Lung microvascular endothelial cell (primary cell): ENCODE measurements at regions not wholly inside any gene's neighbourhood (a gene's known extent, or its start where the extent isn't known, plus 50 kb on each side); places are given as distances from the start of the nearest gene placed in this dataset.

Experiments used
- DNase-seq, 2 donors: peaks; one replicate each; pipeline versions ENCODE4 v3.0.0 to v3.0.0-alpha.2; 2010; ENCODE audit warnings: low read depth in 2 of 2

DNA sequence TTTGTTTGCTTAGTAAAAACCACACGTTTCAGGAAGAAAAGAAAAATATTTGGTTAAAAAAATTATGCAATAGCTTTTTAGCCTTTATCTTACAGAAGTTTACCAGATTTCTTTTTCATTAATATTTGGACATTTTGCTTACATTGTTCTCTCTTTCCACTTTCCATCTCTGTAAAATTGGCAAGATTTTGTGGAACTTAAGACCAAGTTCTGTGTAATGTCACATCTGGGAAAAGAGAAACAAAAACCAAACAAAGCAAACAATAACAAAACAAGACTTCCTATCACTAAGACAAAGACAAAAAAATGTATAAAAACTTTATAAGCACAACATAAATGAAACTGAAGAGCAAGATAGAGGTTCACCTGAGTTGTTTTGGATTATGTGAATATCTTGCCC is 1392.1 kb upstream of the CELF4 start:
- no peak for DNase-seq

DNA sequence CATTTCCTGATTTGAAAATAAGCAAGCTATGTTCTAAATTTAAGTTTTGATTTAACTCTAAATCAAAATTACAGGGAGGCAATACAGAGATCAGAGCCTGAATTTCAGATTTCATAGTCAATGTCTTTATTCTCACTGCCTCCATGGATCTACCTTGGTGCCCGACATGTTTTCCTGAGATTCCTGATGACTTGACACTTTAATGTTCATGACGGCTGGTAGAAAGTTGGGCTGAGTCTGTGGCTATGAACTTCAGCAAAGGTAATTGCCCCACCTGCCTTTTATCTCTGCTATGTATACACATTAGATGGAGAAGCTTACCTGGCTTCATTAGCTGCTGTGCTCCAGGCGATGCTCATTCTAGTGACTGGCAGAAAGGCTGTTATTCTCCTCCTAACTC is 1390.5 kb upstream of the CELF4 start:
- DNase-seq = no peak

DNA sequence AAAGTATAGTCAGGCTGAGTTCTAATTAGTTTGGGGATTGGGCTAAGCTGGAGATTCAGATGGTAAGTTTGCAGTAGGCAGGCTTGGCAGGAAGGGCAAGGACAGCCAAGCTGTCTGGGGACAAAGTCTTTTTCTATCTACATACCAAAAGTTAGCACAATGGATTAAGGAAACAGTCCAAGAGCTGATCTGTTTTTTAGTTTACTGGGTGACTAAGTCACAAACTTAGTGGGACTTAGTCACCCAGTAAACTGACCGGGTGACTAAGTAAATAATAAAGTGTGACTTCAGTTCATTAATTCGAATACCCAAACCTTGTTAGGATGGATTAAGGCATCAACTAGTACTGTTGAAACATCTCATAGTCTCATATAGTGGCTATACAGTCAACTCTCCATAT is 1386.0 kb upstream of the CELF4 start:
- no peak for DNase-seq

DNA sequence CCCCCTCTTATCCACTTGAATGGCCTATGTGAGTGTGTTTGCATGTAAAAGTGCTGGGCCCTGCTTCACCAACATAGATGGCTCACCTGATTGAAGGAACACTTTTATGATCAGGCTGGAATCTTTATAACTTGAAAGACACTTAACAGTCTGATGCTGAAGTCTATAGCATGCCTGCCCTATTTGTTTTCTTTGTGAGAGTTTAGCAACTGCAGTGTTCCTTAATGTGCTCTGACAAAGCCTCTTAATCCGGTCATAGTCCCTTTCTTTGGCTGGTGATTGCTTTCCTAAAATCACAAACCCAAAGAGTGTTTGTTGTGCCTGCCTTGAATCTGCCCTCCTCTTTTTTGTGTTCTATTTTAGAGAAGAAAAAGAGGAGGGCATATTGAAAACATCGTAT is 1382.8 kb upstream of the CELF4 start:
- no peak for DNase-seq

DNA sequence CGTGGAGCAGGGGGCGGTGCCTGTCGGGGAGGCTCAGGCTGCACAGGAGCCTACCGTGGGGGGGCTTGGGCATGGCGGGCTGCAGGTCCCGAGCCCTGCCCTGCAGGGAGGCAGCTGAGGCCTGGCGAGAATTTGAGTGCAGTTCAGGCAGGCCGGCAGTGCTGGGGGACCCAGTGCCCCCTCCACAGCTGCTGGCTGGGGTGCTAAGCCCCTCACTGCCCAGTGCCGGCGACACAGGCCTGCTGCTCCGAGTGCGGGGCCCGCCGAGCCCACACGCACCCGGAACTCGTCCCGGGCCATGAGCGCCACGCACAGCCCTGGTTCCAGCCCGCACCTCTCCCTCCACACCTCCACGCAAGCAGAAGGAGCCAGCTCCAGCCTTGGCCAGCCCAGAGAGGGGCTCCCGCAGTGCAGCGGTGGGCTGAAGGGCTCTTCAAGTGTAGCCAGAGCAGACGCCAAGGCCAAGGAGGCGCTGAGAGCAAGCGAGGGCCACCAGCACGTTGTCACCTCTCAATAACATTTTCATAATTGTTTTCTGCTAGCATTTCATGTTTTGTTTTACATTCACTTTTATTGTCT is 1378.9 kb upstream of the CELF4 start:
- no peak for DNase-seq

DNA sequence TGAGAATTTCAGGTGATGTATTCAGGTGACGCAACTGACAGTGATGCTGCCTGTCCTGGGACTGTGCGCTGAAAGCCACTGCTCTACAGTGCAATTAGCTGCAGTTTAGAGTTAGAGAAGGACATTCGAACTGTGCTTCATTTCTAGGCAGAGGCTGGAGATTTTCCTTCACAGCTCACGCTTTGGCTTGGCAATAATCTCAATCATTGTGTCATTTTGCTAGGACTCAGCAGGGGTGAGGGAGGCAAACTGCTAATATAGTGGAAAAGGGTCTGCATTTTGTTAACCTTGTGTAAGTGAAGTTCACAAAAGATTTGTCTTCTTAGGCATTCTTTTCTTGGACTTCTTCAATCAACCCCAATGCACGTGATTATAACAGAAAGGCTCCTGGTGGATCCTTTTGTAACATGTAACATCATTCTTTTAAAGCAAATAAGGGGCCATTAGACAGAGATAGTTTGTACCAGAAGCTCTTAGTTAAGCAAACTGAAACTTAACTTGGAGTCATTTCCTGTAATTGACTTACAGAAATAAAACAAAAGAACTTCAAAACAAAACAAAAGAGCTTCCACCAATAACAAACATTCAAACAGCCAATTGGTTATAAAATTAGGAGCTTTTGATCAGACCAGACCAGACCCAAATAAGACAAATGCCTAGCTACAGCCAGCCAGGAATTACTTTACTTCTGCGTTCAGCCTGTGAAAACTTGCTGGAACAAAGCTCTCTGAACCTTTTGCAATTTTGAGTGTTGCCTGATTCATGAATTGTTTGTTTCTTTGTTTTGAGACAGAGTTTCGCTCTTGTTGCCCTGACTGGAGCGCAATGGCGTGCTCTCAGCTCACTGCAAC is 1376.3 kb upstream of the CELF4 start:
- no peak for DNase-seq

DNA sequence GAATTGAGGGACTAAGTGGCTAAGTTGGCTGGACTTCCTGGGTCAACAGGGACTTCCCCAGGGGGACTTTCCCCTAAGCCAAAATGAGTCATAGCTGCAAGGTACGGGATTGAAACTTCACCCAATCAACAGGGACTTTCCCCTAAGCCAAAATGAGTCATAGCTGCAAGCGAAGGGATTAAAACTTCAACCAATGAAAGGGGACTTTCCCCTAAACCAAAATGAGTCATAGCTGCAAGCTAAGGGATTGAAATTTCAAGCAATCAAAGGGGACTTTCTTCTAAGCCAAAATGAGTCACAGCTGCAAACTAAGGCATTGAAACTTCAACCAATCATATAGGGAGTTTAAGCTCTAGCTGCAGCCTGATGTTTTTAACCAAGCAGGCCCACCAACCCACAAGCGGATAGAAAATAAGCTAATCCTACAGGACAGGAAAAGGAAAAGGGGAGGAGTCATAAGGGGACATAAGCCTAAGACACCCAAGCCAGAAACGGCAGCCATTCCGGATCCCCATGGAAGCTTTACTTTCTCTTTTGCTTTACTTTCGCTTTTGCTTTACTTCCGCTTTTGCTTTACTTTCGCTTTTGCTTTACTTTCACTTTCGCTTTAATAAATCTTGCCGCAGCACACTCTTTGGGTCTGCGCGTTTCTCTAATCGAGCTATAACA is 1375.4 kb upstream of the CELF4 start:
- peak; percentile 7 to 26 for DNase-seq

DNA sequence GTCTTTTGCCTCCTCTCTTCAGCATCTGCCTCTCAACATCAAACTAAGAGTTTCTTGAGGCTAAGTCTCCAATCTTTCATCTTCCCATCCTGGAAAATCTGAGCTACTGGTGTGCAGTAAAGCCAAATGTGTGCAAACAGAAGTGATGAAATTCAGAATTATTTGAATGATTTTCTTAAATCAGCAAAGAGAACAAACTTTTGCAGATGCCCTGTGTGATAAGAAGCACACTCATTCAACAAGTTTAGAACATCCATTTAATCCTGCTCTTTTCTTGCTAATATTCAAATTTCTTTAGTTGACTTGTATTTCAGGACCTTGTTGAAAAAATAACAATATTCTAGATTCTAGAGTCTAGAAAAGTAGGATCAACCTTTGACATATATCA is 1374.9 kb upstream of the CELF4 start:
- DNase-seq = no peak

DNA sequence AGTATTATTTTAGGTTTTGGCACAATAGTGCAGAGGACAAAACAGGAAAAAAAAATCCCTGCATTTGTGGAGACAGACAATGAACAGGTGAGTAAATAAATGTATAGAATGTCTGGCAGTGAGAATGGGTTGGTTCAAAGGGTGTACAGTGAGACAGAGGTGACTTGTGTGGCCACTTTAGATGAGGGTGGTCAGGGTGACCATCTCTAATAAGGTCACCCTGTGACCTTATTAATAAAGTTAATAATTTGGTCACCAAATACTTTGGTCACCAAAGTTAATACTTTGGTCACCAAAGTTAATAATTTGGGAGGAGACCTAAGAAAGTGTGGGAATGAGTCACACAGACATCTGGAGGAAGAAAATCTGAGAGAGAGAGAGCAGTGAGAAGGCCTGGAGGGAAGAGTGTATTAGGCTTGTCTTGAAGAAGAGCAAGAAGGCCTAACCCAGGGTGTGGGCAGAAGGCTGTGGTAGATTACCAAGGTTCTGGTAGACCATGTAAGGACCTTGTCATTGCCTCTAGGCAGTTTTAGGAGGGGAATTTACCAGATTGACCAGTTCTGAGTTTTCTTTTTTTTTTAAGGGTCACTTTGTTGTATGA is 1368.4 kb upstream of the CELF4 start:
- no peak for DNase-seq

DNA sequence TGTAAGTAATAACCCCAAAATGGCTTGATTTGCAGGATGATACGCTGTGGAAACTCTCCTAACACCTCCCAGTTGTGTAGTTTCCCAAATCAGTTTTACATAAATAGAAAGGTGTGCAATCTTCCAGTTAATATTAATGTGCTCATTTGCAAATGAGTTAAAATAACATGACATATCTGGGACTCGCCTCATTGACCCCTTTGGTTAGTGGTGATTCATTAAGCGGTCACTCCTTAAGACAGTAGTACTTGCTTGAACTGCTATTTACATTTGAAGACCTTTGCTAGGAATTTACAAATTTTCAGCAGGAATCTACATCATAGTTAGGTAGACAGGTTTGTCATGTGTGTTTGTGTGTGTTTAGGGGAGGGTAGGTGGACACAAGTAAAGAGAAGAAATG is 1367.7 kb upstream of the CELF4 start:
- DNase-seq = no peak

DNA sequence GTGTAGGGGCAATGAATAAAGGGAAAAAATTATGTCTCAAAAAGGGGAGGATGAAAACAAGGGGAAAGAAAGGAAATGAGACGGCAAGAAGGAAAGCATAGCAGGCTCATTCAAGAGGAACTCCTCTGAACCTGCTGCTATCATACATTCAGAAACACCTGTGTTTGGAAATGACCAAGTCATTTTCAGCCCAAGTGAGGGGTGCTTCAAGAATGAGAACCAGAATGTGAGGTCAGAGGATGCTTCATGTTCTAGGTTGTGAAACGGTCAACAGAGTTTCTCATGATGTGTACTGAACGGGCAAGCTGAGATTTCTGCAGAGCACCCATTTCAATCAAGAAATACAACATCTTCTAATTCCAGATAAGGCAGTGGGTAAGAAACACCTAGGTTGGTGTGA is 1367.2 kb upstream of the CELF4 start:
- DNase-seq = no peak

DNA sequence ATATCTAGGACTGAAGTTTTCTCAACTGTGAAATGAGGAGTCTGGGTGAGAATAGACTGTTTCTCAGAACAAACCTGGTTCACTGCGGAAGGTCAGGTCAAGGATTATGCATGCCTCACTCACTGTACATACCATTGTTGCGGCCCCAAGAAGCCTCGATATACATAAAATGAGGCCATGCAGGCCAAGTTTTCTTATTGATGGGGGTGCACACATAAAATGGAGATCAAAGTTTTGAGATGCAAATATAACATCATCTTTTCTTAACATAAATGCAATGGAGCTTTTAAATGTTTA is 1366.1 kb upstream of the CELF4 start:
- no peak for DNase-seq

DNA sequence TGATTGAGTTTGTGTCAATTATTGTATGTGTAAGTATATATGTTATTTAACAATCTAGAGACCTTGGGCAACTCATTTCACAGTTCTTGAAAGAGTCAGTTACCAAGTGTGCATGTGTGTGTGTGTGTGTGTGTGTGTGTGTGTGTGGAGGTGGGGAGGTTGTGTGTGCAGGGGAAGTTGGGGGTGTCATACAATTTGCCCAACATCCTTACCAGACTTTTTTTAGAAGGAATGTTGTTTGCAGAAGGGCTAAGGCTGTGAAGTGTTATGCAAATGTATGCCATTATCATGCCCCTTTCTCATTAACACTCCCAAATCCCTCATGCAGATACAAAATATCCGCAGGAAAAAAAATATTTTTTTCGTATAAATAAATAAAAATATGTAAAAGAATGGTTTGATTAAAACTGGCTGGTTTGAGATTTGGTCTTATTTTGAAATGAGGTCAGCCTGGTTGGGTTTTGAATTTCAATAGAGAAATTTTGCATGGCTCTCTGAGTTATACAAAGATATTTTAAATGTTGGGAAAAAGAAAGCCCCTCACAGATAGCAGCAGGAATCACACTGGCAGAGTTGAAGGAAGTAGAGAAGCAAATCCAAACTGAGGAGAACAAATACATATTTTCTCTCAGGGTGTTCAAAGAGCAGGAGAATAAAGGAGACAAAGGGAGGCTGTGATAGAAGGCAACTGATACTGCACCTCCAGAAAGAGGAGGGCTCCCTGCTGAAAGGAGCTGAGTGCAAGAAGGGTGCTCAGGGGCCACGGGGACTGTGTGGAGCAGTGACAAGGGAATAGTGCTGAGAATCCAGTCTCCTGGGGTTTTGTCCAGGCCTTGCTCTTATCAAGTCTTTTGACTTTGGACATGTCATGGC is 1365.5 kb upstream of the CELF4 start:
- DNase-seq = no peak

DNA sequence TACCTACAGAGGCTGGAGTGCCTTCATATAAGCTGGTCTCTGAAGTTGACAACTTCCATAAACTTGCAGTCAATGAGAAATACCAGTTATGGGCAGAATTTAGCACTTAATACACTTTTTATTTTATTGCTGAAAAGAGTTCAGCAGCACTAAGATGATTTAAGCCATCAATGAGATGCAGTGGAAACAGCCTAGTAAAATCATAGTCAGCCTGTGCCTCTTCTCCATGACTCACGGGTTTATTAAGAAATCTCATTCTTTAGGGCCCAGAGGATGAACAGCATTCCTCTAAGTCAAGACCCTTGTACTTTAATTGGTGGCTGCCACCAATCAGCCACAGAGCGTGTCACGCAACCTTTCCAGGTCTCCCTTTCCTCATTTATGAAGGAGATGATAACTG is 1357.9 kb upstream of the CELF4 start:
- DNase-seq = no peak

DNA sequence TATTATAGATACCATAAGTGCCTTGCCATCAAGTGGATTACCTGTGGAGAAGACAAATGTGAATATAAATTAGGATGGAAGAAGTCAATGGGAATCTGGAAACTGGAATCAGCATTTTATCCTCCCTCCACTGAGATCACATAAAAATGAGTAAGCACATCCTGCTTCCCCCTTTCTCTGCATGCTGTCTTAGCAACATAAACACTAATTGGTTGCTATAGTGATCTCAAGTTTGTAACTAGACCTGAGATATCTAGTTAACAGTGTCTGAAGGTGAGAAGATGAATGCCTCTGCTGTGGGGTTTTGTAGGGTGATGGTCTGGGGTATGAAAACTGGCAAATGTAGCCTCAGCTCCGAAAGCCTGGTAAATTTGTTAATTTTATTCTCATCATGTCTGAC is 1357.5 kb upstream of the CELF4 start:
- no peak for DNase-seq

DNA sequence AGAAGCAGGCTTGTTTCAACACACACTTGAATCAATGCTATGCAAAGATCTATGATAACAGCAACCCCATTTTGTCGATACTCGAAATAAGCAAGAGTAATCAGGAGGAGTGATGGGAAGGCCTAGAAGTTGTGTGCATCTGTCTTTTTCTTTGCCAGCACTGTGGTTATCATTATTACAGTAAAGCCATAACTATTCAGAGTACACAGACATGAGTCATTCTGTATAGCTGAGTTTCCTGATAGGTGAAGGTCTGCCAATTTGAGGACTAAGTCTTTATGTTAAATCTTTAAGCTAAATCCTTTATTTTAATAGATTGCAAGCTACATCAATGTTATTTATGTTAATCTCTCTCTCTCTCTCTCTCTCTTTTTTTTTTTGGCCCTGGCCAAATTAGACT is 1344.4 kb upstream of the CELF4 start:
- no peak for DNase-seq

DNA sequence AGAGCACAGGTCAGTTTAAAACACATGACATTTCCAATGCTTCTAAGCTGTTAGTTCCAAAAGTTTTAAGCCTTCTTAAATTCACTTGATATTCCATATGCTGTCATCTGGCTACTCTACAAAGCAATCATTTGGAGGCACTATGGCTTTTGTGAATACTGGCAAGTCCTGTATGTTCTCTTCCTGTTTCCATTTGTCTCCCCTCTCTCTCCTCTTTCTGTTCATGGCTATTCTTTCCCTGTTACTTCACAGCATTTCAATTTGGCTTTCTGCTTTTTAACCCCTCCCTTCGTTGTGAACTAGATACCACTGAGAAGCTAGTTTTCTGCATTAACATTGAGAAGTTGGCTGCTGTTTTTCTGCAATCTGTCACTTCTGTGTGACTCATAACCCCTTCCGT is 1337.2 kb upstream of the CELF4 start:
- peak in 1 of 2 donors; percentile 1 for DNase-seq

DNA sequence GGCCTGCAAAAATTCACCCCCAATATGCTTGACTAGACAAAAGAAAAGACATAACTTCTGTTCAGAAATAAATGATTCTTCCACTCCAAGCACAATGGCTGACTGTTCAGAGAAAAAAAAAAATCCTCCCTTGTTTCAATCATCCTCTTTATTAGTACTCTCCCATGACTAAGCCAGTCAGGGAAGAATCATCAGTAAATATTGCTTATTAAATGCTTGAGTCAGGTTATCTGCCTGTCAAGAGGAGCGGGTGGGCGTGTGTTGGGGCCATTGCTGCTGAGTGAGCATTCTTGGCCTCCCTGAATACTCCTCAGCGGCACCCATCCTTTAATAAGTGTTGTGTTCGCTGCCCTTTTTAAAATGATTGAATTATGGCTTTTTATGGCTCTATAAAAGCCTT is 1334.8 kb upstream of the CELF4 start:
- DNase-seq = no peak

DNA sequence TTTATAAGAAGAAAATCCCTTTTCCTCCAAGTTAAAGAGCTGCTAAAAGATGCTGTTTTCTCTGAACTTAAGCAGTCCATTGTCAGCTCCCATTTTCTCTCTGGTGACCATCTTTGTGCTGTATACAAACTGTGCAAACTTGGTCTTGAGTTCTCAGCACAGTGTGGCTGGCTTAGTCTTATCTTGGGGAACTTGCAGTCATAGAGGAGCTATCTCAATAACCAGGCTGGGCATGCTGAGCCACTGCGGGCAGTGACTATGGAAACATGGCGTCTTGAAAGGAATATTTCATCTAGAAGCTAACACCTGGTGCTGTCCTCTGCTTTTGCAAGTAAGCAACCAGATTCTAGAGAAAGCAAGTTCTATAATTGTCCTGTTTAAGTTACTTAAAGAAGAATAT is 1334.4 kb upstream of the CELF4 start:
- DNase-seq = no peak

DNA sequence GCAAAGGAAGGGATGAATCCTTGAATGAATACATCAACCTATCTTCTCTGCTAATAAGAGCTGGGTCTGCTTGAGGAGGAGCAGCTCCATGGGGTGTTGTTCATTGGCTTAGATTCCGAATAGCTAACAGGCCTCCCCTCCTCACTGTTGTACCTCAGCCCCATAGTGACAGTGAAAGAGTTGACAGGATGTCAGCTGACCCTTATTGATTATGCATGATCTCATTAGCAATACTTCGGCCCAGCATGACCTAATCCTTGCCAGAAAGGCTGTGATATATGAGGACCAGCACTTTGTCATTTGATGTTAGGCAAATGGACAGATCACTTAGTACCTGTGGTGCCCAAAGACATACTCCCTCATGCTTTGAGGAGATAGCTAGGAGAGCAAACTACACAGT is 1333.7 kb upstream of the CELF4 start:
- DNase-seq = no peak

DNA sequence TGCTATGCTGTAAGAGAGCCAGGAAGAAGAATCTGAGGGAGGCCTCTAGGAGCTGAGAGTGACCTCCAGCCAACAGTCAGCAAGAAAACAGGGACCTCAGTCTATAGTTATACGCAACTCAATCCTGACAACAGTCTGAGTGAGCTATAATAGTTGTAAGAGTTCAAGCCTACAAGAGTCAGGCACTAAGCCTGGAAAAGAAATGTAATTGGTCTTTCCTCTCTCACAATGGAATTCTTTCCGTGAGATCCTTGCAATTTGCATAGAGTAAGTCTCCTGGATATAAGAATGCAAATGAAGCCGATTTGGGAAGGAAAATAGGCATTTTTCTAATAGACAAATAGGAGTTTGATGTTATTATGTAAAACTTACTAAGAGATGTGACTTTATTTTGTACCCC is 1332.6 kb upstream of the CELF4 start:
- no peak for DNase-seq

DNA sequence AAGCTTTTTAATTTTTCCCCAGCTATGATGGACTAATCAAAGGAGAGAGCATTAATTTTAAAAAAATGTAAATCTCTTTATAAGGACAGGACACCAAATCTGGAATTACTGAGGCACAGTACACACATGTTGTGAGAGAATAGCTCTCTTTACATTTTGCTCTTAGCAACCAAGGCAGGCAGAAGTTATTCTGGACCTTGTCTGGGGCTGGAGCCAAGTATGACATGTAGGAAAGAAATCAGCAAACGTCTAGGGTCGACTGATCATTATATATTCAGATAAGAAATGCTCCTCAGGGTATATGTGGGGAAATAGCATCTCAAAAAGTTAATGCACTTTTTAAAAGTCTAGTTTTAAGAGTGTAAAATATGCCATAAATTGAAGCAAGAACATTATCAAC is 1330.0 kb upstream of the CELF4 start:
- DNase-seq = no peak
